ENCODE measurements at regions not wholly inside any gene's neighbourhood (a gene's known extent, or its start where the extent isn't known, plus 50 kb on each side); places are given as distances from the start of the nearest gene placed in this dataset.
"Not testable (repeated sequence)": the region's sequence is repeated elsewhere in the genome, so short reads cannot be mapped to it uniquely, and the experiment has no call there.

GRCh38 chr1:157352216-157352615 lies 200.1 kb downstream of the FCRL5 start:
- Histone ChIP-seq H3K4me1 (replicated peaks) (no peaks in the 10 kb centered on the region), H3K36me3 (no peaks in the 10 kb centered on the region), H3K9me3 (replicated peaks) (no peaks in the 10 kb centered on the region), H3K27me3 (replicated peaks) (peaks cover 3% of the 10 kb centered on the region; the same call in 1 of the 2 replicates), H3K4me3 (no peak overlapping the region), H3K27ac (no peak overlapping the region)
- no peak for DNase-seq (ENCODE audit: low read depth in 1 of 2, low spot score in 2 of 2)

- not testable (repeated sequence) for H3K4me3 ChIP-seq; H3K9me3 ChIP-seq (replicated peaks); DNase-seq (ENCODE audit: low read depth in 1 of 2, low spot score in 2 of 2); H3K36me3 ChIP-seq; H3K4me1 ChIP-seq (replicated peaks); H3K27ac ChIP-seq; H3K27me3 ChIP-seq (replicated peaks)
Observed at GRCh38 chr1:157351800-157352199, 200.5 kb downstream of the FCRL5 start.

- Histone ChIP-seq H3K4me3 (no peak overlapping the region), H3K36me3 (no peaks in the 10 kb centered on the region), H3K4me1 (replicated peaks) (no peaks in the 10 kb centered on the region), H3K9me3 (replicated peaks) (no peaks in the 10 kb centered on the region), H3K27ac (no peak overlapping the region), H3K27me3 (replicated peaks) (peaks cover 5% of the 10 kb centered on the region; the same call in 1 of the 2 replicates)
- DNase-seq (ENCODE audit: low read depth in 1 of 2, low spot score in 2 of 2): no peak
Observed at GRCh38 chr1:157348538-157349480, 203.5 kb downstream of the FCRL5 start.

GRCh38 chr1:157347506-157347905 lies 204.8 kb downstream of the FCRL5 start:
- no peaks in the 10 kb centered on the region for H3K9me3 ChIP-seq (replicated peaks)
- H3K4me1 ChIP-seq (replicated peaks): no peaks in the 10 kb centered on the region
- no peaks in the 10 kb centered on the region for H3K36me3 ChIP-seq
- no peak overlapping the region for H3K27ac ChIP-seq
- DNase-seq (ENCODE audit: low read depth in 1 of 2, low spot score in 2 of 2): no peak
- peaks cover 3% of the 10 kb centered on the region; the same call in 1 of the 2 replicates for H3K27me3 ChIP-seq (replicated peaks)
- no peak overlapping the region for H3K4me3 ChIP-seq

- not testable (repeated sequence) for DNase-seq (ENCODE audit: low read depth in 1 of 2, low spot score in 2 of 2); H3K4me3 ChIP-seq; H3K27ac ChIP-seq; H3K9me3 ChIP-seq (replicated peaks); H3K27me3 ChIP-seq (replicated peaks); H3K4me1 ChIP-seq (replicated peaks); H3K36me3 ChIP-seq
Observed at GRCh38 chr1:157337785-157338184, 199.6 kb upstream of the ETV3 start.

GRCh38 chr1:157335056-157335455 lies 196.9 kb upstream of the ETV3 start:
- DNase-seq (ENCODE audit: low read depth in 1 of 2, low spot score in 2 of 2): no peak
- H3K9me3 ChIP-seq (replicated peaks): no peaks in the 10 kb centered on the region
- H3K27me3 ChIP-seq (replicated peaks): 0 out of 2 replicates have a peak, but pooled peaks cover 5% of the 10 kb centered on the region
- H3K4me3 ChIP-seq: no peak overlapping the region
- no peaks in the 10 kb centered on the region for H3K4me1 ChIP-seq (replicated peaks)
- no peak overlapping the region for H3K27ac ChIP-seq
- no peaks in the 10 kb centered on the region for H3K36me3 ChIP-seq

- H3K36me3 ChIP-seq: no peaks in the 10 kb centered on the region
- no peak for DNase-seq (ENCODE audit: low read depth in 1 of 2, low spot score in 2 of 2)
- no peak overlapping the region for H3K27ac ChIP-seq
- H3K27me3 ChIP-seq (replicated peaks): 0 out of 2 replicates have a peak, but pooled peaks cover 5% of the 10 kb centered on the region
- H3K4me1 ChIP-seq (replicated peaks): no peaks in the 10 kb centered on the region
- H3K9me3 ChIP-seq (replicated peaks): no peaks in the 10 kb centered on the region
- H3K4me3 ChIP-seq: no peak overlapping the region
Observed at GRCh38 chr1:157334041-157334440, 195.8 kb upstream of the ETV3 start.

- H3K36me3 ChIP-seq; H3K4me1 ChIP-seq (replicated peaks): not testable (repeated sequence)
Observed at GRCh38 chr1:157330177-157330576, 192.0 kb upstream of the ETV3 start.

GRCh38 chr1:157328120-157328519 lies 189.9 kb upstream of the ETV3 start:
- not testable (repeated sequence) for H3K36me3 ChIP-seq; DNase-seq (ENCODE audit: low read depth in 1 of 2, low spot score in 2 of 2); H3K27me3 ChIP-seq (replicated peaks)

More at GRCh38 chr1:157330177-157330576, 192.0 kb upstream of the ETV3 start:
- not testable (repeated sequence) for H3K4me3 ChIP-seq; H3K27ac ChIP-seq; DNase-seq (ENCODE audit: low read depth in 1 of 2, low spot score in 2 of 2); H3K27me3 ChIP-seq (replicated peaks); H3K9me3 ChIP-seq (replicated peaks)

GRCh38 chr1:157326173-157326859 lies 188.1 kb upstream of the ETV3 start:
- Histone ChIP-seq H3K27ac (no peak overlapping the region), H3K4me3 (no peak overlapping the region), H3K9me3 (replicated peaks) (no peaks in the 10 kb centered on the region), H3K4me1 (replicated peaks) (0 out of 2 replicates have a peak, but pooled peaks cover 4% of the 10 kb centered on the region), H3K36me3 (no peaks in the 10 kb centered on the region), H3K27me3 (replicated peaks) (peaks cover 4% of the 10 kb centered on the region; the same call in 1 of the 2 replicates)
- DNase-seq (ENCODE audit: low read depth in 1 of 2, low spot score in 2 of 2): no peak

More at GRCh38 chr1:157328120-157328519, 189.9 kb upstream of the ETV3 start:
- H3K9me3 ChIP-seq (replicated peaks); H3K4me3 ChIP-seq; H3K27ac ChIP-seq; H3K4me1 ChIP-seq (replicated peaks): not testable (repeated sequence)

GRCh38 chr1:157325220-157325619 lies 187.0 kb upstream of the ETV3 start:
- Histone ChIP-seq H3K36me3 (no peaks in the 10 kb centered on the region), H3K9me3 (replicated peaks) (no peaks in the 10 kb centered on the region)
- DNase-seq (ENCODE audit: low read depth in 1 of 2, low spot score in 2 of 2): no peak

GRCh38 chr1:157321972-157322371 lies 183.8 kb upstream of the ETV3 start:
- not testable (repeated sequence) for H3K4me1 ChIP-seq (replicated peaks); DNase-seq (ENCODE audit: low read depth in 1 of 2, low spot score in 2 of 2); H3K36me3 ChIP-seq; H3K27ac ChIP-seq; H3K9me3 ChIP-seq (replicated peaks); H3K4me3 ChIP-seq; H3K27me3 ChIP-seq (replicated peaks)

More at GRCh38 chr1:157325220-157325619, 187.0 kb upstream of the ETV3 start:
- H3K4me1 ChIP-seq (replicated peaks): 0 out of 2 replicates have a peak, but pooled peaks cover 4% of the 10 kb centered on the region
- H3K27me3 ChIP-seq (replicated peaks): peaks cover 4% of the 10 kb centered on the region; the same call in 1 of the 2 replicates
- no peak overlapping the region for H3K4me3 ChIP-seq
- no peak overlapping the region for H3K27ac ChIP-seq

- Histone ChIP-seq H3K36me3 (no peaks in the 10 kb centered on the region), H3K27ac (no peak overlapping the region), H3K27me3 (replicated peaks) (peaks cover 4% of the 10 kb centered on the region; the same call in 1 of the 2 replicates), H3K4me3 (no peak overlapping the region), H3K4me1 (replicated peaks) (0 out of 2 replicates have a peak, but pooled peaks cover 3% of the 10 kb centered on the region), H3K9me3 (replicated peaks) (peaks cover 5% of the 10 kb centered on the region)
- DNase-seq (ENCODE audit: low read depth in 1 of 2, low spot score in 2 of 2): no peak
Observed at GRCh38 chr1:157319567-157319966, 181.4 kb upstream of the ETV3 start.

- not testable (repeated sequence) for DNase-seq (ENCODE audit: low read depth in 1 of 2, low spot score in 2 of 2); H3K36me3 ChIP-seq; H3K4me1 ChIP-seq (replicated peaks); H3K4me3 ChIP-seq; H3K27ac ChIP-seq; H3K27me3 ChIP-seq (replicated peaks); H3K9me3 ChIP-seq (replicated peaks)
Observed at GRCh38 chr1:157317229-157317628, 179.0 kb upstream of the ETV3 start.
